ENCODE measurements at regions not wholly inside any gene's neighbourhood (a gene's known extent, or its start where the extent isn't known, plus 50 kb on each side); places are given as distances from the start of the nearest gene placed in this dataset.

GRCh38 chr9:17865881-17866280, 287.0 kb downstream of the SH3GL2 start:
- no peak overlapping the region for H3K4me3 ChIP-seq (ENCODE audit: insufficient read depth, low read depth, low read length)
- H2BK120ac ChIP-seq (ENCODE audit: low read depth, low read length): no peak overlapping the region
- H3K27ac ChIP-seq (ENCODE audit: insufficient read depth, low read length): no peak overlapping the region
- no peaks in the 10 kb centered on the region for H3K9me3 ChIP-seq (ENCODE audit: control insufficient read depth, insufficient read depth, low read length)
- H2AK9ac ChIP-seq (replicated peaks; ENCODE audit: low read depth, low read length, poor library complexity): no peak overlapping the region
- no peaks in the 10 kb centered on the region for H3K9me1 ChIP-seq (ENCODE audit: insufficient read depth, low read length)
- no peak for DNase-seq
- in situ Hi-C loops (cut with MboI; ENCODE audit: low sequenced_read_pairs) (no loop called here), intact Hi-C loops (cut with micrococcal nuclease) (no loop called here), dilution Hi-C loops (cut with HindIII; ENCODE audit: low sequenced_read_pairs, unreplicated experiment) (no loop called here)
- TF ChIP-seq FOS (IDR thresholded peaks at IDR 0.05; ENCODE audit: low read depth, low read length) (no peak), RCOR1 (IDR thresholded peaks at IDR 0.05; ENCODE audit: insufficient replicate concordance, low read length) (no peak), RFX5 (IDR thresholded peaks at IDR 0.05; ENCODE audit: low read depth, low read length) (no peak), MXI1 (IDR thresholded peaks at IDR 0.05; ENCODE audit: borderline replicate concordance, low read depth, low read length) (no peak), POLR2A (IDR thresholded peaks at IDR 0.05; ENCODE audit: low read depth, low read length) (no peak), CHD1 (IDR thresholded peaks at IDR 0.05; ENCODE audit: low read depth, low read length) (no peak), NFE2L2 (IDR thresholded peaks at IDR 0.05; ENCODE audit: low read depth, low read length) (no peak), RAD21 (IDR thresholded peaks at IDR 0.05; ENCODE audit: low read length) (no peak), MAFK (IDR thresholded peaks at IDR 0.05; ENCODE audit: low read depth, low read length) (no peak), SMC3 (IDR thresholded peaks at IDR 0.05; ENCODE audit: low read depth, low read length) (no peak), ELK1 (IDR thresholded peaks at IDR 0.05; ENCODE audit: borderline replicate concordance, low read depth, low read length) (no peak), CTCF (conservative IDR thresholded peaks at IDR 0.05; ENCODE audit: low read depth, low read length) (no peak), BHLHE40 (IDR thresholded peaks at IDR 0.05; ENCODE audit: low read depth, low read length) (no peak), CEBPB (IDR thresholded peaks at IDR 0.05; ENCODE audit: low read depth, low read length) (no peak), MAZ (IDR thresholded peaks at IDR 0.05; ENCODE audit: borderline replicate concordance, low read depth, low read length) (no peak)
- TF ChIP-seq, protein P1, sequence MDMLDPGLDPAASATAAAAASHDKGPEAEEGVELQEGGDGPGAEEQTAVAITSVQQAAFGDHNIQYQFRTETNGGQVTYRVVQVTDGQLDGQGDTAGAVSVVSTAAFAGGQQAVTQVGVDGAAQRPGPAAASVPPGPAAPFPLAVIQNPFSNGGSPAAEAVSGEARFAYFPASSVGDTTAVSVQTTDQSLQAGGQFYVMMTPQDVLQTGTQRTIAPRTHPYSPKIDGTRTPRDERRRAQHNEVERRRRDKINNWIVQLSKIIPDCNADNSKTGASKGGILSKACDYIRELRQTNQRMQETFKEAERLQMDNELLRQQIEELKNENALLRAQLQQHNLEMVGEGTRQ (IDR thresholded peaks at IDR 0.05; ENCODE audit: low read depth, low read length): no peak
- H3K4me2 ChIP-seq (ENCODE audit: low read depth, low read length): no peak overlapping the region
- H3K79me1 ChIP-seq (ENCODE audit: low read depth in 1 of 2, low read length in 2 of 2): no peaks in the 10 kb centered on the region
- no peaks in the 10 kb centered on the region for H4K20me1 ChIP-seq (ENCODE audit: insufficient read depth, low read length)
- CTCF ChIA-PET: interaction anchor here (0.6 kb wide), 1 partner anchor 8 kb away, joined by 5 read pairs; no protein-coding TSS in a partner anchor
- no TSS peak for BruUV-seq (replicated peaks)
- no peak overlapping the region for H2BK20ac ChIP-seq (ENCODE audit: low read depth, low read length)
- H2AFZ ChIP-seq (replicated peaks; ENCODE audit: low read length, poor library complexity): no peak overlapping the region
- no peaks in the 10 kb centered on the region for H3K36me3 ChIP-seq (ENCODE audit: control insufficient read depth, insufficient read depth, low read length)
- no peak overlapping the region for H3K18ac ChIP-seq (ENCODE audit: low read depth, low read length)
- no CpG with 5 or more reads among the region's 1 CpG for WGBS, 2 experiments (ENCODE audit: extremely low coverage in 2 of 2, insufficient read length in 1 of 2)
- H4K8ac ChIP-seq (ENCODE audit: low read depth in 2 of 2, low read length in 2 of 2): no peak overlapping the region
- H2BK5ac ChIP-seq (ENCODE audit: low read depth, low read length, poor library complexity, severe bottlenecking): no peak overlapping the region
- H3K14ac ChIP-seq (replicated peaks; ENCODE audit: low read depth, low read length): no peak overlapping the region
- H4K91ac ChIP-seq (ENCODE audit: insufficient read depth, low read depth, low read length): no peak overlapping the region
- H3K4ac ChIP-seq (ENCODE audit: low read depth, low read length): no peak overlapping the region
- H2AK5ac ChIP-seq (ENCODE audit: low read depth, low read length): no peak overlapping the region
- POLR2A ChIA-PET (ENCODE audit: unreplicated experiment): interaction anchor here (0.6 kb wide), 1 partner anchor 14 kb away, joined by 15 read pairs; no protein-coding TSS in a partner anchor
- H2BK15ac ChIP-seq (ENCODE audit: low read depth, low read length): no peak overlapping the region
- H4K5ac ChIP-seq (ENCODE audit: low read depth, low read length): no peak overlapping the region
- no peak overlapping the region for H3K56ac ChIP-seq (ENCODE audit: extremely low read depth, insufficient read depth, low read length)
- H3K4me1 ChIP-seq (ENCODE audit: control insufficient read depth, insufficient read depth, low read length): no peaks in the 10 kb centered on the region
- no peaks in the 10 kb centered on the region for H3K27me3 ChIP-seq (ENCODE audit: control insufficient read depth, insufficient read depth, low read length)
- no peak overlapping the region for H3K9ac ChIP-seq (ENCODE audit: low read depth, low read length)
- no peak overlapping the region for H3K23ac ChIP-seq (ENCODE audit: low read depth, low read length)
- no peak for ATAC-seq (ENCODE audit: low read depth)
